Pulmonary artery endothelial cell (primary cell): ENCODE measurements at regions not wholly inside any gene's neighbourhood (a gene's known extent, or its start where the extent isn't known, plus 50 kb on each side); places are given as distances from the start of the nearest gene placed in this dataset.
"Not testable (repeated sequence)": the region's sequence is repeated elsewhere in the genome, so short reads cannot be mapped to it uniquely, and the experiment has no call there.

Experiments used
- DNase-seq: peaks from one replicate; pipeline ENCODE4 v3.0.0-alpha.2; 2011; ENCODE audit warnings: low read depth, low spot score

GRCh38 chr6:128598571-128598970 lies 78.2 kb upstream of the PTPRK start:
- DNase-seq: no peak

GRCh38 chr6:128597956-128598355 lies 77.6 kb upstream of the PTPRK start:
- no peak for DNase-seq

- no peak for DNase-seq
Measured at GRCh38 chr6:128597004-128597403, 76.6 kb upstream of the PTPRK start.

GRCh38 chr6:128595544-128595943 lies 75.1 kb upstream of the PTPRK start:
- no peak for DNase-seq

GRCh38 chr6:128586095-128586494 lies 65.7 kb upstream of the PTPRK start:
- no peak for DNase-seq

- no peak for DNase-seq
Measured at GRCh38 chr6:128580224-128581110, 60.1 kb upstream of the PTPRK start.

- DNase-seq: not testable (repeated sequence)
Measured at GRCh38 chr6:128575254-128575653, 54.9 kb upstream of the PTPRK start.

GRCh38 chr6:128574402-128574801 lies 54.0 kb upstream of the PTPRK start:
- no peak for DNase-seq

GRCh38 chr6:128573036-128573435 lies 52.6 kb upstream of the PTPRK start:
- DNase-seq: no peak

- no peak for DNase-seq
Measured at GRCh38 chr6:128572294-128572693, 51.9 kb upstream of the PTPRK start.

GRCh38 chr6:128570680-128571063 lies 50.3 kb upstream of the PTPRK start:
- DNase-seq: no peak

- no peak for DNase-seq
Measured at GRCh38 chr6:128569732-128570679, 49.6 kb upstream of the PTPRK start.
